GM23248 (cell line): ENCODE measurements at regions not wholly inside any gene's neighbourhood (a gene's known extent, or its start where the extent isn't known, plus 50 kb on each side); places are given as distances from the start of the nearest gene placed in this dataset.

Source experiments
- EZH2 ChIP-seq: fragments of 200-600 bp; sonication (generic); IDR thresholded peaks from 2 replicates; pipeline ENCODE4 v1.6.1; 2018; ENCODE audit warnings: antibody characterized with exemption, mild to moderate bottlenecking; ENCODE audit not compliant: insufficient read depth, poor library complexity, severe bottlenecking
- EZH2phosphoT487 ChIP-seq: fragments of 200-600 bp; sonication (generic); IDR thresholded peaks from 2 replicates; pipeline ENCODE4 v1.6.1; 2018; ENCODE audit warnings: antibody characterized with exemption, moderate library complexity, mild to moderate bottlenecking, low read depth; ENCODE audit not compliant: insufficient read depth

GRCh38 chr1:244958593-244958992 is 94.2 kb upstream of the HNRNPU start:
- TF ChIP-seq EZH2 (no peak), EZH2phosphoT487 (no peak)
